Stimulated activated CD8-positive, alpha-beta memory T cell treated with anti-CD3 and anti-CD28 coated beads, Interleukin-12 subunit alpha, Interleukin-12 subunit beta, amount 100 ng/mL, for 24 hours (primary cell): ENCODE measurements at regions not wholly inside any gene's neighbourhood (a gene's known extent, or its start where the extent isn't known, plus 50 kb on each side); places are given as distances from the start of the nearest gene placed in this dataset.
"Not testable (repeated sequence)": the region's sequence is repeated elsewhere in the genome, so short reads cannot be mapped to it uniquely, and the experiment has no call there.

Source experiments
- DNase-seq: peaks from one replicate; pipeline ENCODE4 v3.0.0-alpha.2; 2020; ENCODE audit errors: extremely low read depth

DNA sequence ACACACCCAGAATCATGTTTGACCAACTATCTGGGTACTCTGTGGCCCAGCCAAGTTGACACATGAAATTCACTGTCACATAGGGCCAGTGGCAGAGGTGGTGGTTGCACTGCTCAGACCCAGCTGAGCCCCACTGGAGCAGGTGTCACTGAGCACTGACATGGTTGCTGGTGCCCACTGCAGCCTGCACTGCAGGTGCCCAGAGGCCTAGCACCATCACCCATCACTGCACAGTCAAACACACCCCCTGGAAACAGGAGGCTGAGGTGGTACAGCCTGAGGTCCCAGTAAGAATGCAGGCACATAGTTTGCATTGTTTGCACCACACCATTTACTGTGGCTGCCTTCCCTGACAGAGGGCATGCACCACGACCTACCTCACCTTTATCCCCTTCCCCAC, 278.7 kb upstream of the MGAT5 start:
- no peak for DNase-seq

GRCh38 chr2:133975676-133976428, 278.0 kb upstream of the MGAT5 start:
- DNase-seq = no peak

GRCh38 chr2:133976659-133977058, 277.2 kb upstream of the MGAT5 start:
- no peak for DNase-seq

DNA sequence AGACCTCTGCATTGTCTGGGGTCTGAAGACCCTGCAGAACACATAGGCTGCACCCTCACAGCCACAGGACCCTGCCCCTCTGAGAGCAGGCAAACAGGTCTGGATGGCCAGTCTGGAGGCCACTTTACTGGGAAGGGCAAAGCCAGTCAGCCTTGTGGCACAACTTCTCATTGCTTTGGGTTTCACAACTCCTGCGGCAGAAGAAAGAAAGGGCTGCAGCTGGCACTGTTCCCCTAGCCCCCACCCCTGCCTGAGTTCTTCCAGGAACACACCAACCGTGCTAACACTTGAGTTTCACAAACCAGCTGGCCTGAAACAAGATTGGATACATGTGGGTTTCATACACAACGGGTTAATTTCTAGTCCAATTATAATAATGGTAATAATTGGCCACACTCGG, 276.5 kb upstream of the MGAT5 start:
- no peak for DNase-seq

DNA sequence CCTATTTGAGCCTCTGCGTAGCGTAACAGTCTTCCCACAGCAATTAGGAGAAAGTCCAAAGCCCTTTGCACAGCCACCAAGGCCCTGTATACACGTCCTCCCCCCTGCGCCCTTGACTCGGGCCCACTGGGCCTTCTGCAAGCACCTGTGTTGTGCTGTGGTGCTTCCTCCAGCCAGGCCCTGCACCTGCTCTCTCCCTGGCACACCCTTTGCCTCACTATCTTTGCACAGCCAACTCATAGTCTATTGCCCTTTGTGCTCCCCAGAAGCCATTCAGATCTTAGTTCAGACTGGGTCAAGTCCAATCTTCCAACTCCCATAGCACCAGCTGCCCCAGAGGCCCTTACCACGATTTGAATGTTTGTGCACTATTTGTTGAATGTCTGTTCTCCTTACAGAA, 271.6 kb upstream of the MGAT5 start:
- no peak for DNase-seq

GRCh38 chr2:133985563-133985962, 268.3 kb upstream of the MGAT5 start:
- DNase-seq = no peak

DNA sequence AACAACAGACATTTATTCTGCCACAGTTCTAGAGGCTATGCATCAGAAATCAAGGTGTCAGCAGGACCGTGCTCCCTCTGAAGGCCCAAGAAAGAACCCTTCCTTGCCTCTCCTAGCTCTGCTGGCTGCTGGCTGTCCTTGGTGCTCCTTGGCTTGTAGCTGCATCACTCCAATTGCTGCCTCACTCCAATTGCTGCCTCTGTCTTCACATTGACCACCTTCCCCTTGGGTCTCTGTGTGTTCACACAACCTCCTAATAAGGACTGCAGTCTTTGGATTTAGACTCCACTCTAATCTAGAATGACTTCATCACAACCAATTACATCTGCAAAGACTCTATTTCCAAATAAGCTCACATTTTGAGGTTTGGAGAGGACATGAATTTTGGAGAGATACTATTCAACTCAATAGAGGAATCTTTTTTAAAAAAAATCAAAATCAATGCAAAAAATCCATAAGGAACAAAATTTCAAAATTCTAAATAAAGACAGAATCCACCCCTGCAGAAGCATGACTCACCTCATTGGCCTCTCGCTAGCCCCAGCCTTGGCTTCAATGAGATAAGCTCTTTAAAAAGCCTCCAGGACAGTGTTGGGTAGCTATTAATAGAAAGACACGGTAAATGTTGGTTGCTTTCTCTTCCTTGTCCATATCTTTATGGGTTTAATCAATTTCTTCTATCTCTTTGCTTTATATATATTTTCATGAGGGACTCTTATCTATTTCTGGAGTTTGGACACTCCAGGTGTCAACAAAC, 267.6 kb upstream of the MGAT5 start:
- DNase-seq = no peak

GRCh38 chr2:133986881-133987795, 266.7 kb upstream of the MGAT5 start:
- no peak for DNase-seq

DNA sequence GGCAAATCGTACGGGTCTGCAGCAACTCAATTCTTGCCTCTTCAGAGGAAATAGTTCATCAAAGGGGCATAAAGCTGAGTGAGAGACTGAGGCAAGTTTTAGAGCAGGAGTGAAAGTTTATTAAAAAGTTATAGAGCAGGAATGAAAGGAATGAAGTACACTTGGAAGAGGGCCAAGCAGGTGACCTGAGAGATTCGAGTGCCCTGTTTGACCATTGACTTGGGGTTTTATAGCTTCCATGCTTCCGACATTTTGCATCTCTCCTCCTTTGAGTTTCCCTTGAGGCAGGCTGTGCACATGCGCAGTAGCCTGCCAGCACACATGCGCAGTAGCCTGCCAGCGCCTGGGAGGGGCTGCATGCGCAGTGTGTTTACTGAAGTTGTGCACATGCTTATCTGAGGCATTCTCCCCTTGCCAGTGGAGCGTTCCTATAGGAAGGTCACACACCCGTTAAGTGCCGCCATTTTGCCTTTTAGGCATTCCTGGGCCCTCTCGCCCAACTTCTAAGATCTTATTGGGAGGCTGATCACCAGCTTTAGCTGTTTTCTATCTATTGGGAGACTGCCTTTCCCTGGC, 265.5 kb upstream of the MGAT5 start:
- no peak for DNase-seq

- DNase-seq = no peak
Observed at GRCh38 chr2:133991606-133992168, 262.2 kb upstream of the MGAT5 start.

DNA sequence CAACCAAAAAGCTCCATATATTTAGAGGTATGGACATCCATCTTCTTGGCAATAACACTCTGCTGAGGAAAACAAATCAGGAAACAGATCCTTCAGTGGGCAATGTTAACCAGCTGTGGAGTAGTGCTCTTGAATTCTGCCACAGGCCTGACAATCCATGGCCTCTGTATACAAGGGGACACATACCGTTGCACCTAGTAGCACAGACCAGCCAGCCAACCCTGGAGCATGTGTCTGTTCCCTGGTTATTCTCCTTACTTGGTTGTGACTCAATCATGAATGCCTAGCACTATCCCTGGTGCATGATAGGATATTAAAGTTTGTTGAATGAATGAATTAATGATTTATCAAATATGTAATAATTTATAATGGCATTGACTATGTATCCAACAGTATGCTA, 261.4 kb upstream of the MGAT5 start:
- DNase-seq = no peak

DNA sequence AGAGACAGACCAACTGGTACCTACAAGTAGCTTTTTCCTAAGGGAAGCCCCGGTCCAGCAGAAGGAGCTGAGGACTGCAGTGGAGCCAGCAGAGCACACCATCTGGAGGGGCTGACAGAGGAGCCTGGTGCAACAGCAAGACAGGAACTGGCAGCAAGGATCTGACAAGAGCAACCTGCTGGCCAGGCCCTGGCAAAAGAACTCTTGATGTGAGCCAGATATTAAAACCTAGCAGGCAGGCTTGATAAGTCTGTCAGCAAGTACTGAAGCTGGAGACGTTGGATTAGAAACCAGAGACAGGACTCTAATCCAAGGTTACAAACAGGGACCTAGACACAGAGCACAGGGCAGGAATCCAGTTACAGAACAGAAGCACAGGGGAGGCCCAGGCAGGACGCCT, 260.7 kb upstream of the MGAT5 start:
- DNase-seq = no peak

GRCh38 chr2:133998726-133999125, 255.1 kb upstream of the MGAT5 start:
- DNase-seq = not testable (repeated sequence)

GRCh38 chr2:134002391-134002790, 251.5 kb upstream of the MGAT5 start:
- no peak for DNase-seq

- DNase-seq = no peak
Observed at GRCh38 chr2:134002921-134003320, 251.0 kb upstream of the MGAT5 start.

DNA sequence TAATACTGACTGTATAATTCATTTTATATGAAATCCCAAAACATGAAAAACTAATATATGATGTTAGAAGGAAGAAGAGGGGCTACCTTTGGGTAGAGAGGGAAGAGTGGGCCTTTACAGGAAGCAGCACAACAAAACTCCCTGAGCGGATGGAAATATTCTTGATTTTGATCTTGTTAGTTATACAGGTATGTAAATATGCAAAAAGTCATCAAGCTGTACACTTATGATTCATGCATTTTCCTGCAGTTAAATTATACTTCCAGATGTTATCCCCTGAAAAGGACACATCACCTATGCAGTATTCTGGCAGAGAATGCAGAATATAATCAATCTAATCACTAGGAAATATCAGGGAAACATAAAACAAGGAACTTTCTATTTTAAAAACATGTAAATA, 249.4 kb upstream of the MGAT5 start:
- no peak for DNase-seq

DNA sequence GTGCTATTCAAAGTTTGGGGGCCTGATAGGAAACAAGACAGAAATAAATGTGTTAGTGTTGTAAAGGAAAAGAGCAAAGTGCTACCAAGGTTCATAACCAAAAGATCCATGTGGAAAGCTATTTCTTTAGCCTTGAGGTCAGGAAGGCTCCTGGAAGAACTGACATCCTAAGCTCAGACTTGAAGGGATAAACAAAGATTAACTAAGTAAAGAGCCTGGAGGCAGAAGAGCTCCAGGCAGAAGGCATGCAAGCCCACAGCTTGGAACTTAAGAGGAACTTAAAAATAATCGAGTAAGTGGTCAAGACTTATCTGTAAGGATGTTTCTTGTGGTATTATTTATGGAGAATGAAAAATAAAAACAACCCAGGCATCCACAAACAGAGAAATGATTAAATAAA, 245.0 kb upstream of the MGAT5 start:
- no peak for DNase-seq

- DNase-seq = no peak
Observed at GRCh38 chr2:134009440-134009839, 244.4 kb upstream of the MGAT5 start.

- DNase-seq = not testable (repeated sequence)
Observed at GRCh38 chr2:134009906-134010305, 244.0 kb upstream of the MGAT5 start.

- no peak for DNase-seq
Observed at GRCh38 chr2:134011936-134012586, 241.8 kb upstream of the MGAT5 start.
